Activated CD4-positive, alpha-beta T cell treated with anti-CD3 and anti-CD28 coated beads for 36 hours (primary cell): ENCODE measurements at regions not wholly inside any gene's neighbourhood (a gene's known extent, or its start where the extent isn't known, plus 50 kb on each side); places are given as distances from the start of the nearest gene placed in this dataset.

Source experiments
- ATAC-seq: fragments of 200-7000 bp; cut with Tn5 transposase; one replicate; pipeline ENCODE4 v1.10.0; 2021; ENCODE audit warnings: mild to moderate bottlenecking, moderate library complexity
- CTCF ChIA-PET: fragments of 350-600 bp; sonication (Branson Sonifier 250); formaldehyde crosslinking; loops from one replicate; lab custom pipeline; 2021; ENCODE audit warnings: antibody characterized with exemption; lab: Charles Lee
- POLR2A ChIA-PET: fragments of 350-600 bp; sonication (Branson Sonifier 250); formaldehyde crosslinking; loops from one replicate; lab custom pipeline; 2021; ENCODE audit warnings: antibody characterized with exemption, inconsistent platforms; lab: Charles Lee
- DNase-seq: peaks from one replicate; pipeline ENCODE4 v3.0.0-alpha.2; 2020
- H3K27ac Mint-ChIP-seq: one replicate; pipeline ENCODE4 v1.8.0; 2021; ENCODE audit warnings: mixed read lengths
- H3K27me3 Mint-ChIP-seq: one replicate; pipeline ENCODE4 v1.8.0; 2021; ENCODE audit warnings: mixed read lengths
- H3K36me3 Mint-ChIP-seq: one replicate; pipeline ENCODE4 v1.8.0; 2021; ENCODE audit warnings: low read depth, mixed read lengths
- H3K4me1 Mint-ChIP-seq: one replicate; pipeline ENCODE4 v1.8.0; 2021; ENCODE audit warnings: mixed read lengths
- H3K4me3 Mint-ChIP-seq: one replicate; pipeline ENCODE4 v1.8.0; 2021; ENCODE audit warnings: mild to moderate bottlenecking, moderate library complexity, mixed read lengths
- H3K9me3 Mint-ChIP-seq: one replicate; pipeline ENCODE4 v1.8.0; 2021; ENCODE audit warnings: low read depth, mixed read lengths
- intact Hi-C, 2 experiments: fragments of 100-400 bp; cut with DNase I in 1 of 2; cut with micrococcal nuclease in 1 of 2; formaldehyde crosslinking; loops; one replicate each; pipeline versions ENCODE4 v1.14.2 to v1.15.1; 2022 to 2024; cut with DNase I, micrococcal nuclease

DNA sequence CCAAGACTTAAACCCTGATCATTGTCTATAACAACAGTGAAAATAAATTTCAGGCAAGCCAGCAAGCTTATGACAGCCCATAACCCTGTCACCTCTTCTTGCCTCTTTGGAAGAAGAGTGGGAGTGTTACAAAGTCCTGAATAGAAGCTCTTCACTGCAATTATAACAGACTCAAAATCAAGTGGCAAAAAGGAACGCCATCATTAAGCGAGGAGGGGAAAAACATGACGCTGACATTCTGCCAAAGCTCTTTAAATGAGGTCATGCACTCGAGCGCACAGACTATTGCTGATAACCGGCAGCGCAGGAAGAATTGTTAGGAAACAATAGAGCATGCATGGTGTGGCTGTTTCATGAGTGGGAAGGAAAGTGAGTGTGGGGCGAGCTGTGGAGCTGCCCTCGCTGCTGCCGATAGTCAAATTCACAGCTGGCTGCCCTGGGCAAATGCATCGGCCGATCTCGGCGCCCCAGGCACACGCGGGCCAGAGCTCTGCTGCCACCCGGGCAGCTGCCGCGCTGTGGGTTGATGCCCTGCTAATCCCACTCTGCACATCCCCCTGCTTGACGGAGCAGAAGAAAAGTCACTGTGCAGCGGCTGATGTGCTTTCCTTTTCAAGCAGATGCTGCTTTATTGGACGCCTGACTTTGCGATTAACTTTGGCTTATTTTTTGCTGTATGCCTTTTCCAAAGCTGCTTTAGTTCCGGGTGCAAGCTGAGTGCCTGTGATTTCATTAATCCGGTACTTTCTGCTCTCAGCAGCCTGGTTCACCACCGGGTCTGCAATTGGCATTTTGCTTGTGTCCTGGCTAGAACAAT, 102.4 kb upstream of the ST6GALNAC5 start:
- Mint-ChIP-seq H3K4me1 (no peaks in the 10 kb centered on the region), H3K36me3 (no peaks in the 10 kb centered on the region), H3K9me3 (no peaks in the 10 kb centered on the region), H3K27ac (no peak overlapping the region), H3K4me3 (no peak overlapping the region), H3K27me3 (peaks cover 14% of the 10 kb centered on the region)
- DNase-seq (no peak), ATAC-seq (no peak)
- intact Hi-C loops = no loop called here
- ChIA-PET POLR2A (no interaction called here), CTCF (no interaction called here)

DNA sequence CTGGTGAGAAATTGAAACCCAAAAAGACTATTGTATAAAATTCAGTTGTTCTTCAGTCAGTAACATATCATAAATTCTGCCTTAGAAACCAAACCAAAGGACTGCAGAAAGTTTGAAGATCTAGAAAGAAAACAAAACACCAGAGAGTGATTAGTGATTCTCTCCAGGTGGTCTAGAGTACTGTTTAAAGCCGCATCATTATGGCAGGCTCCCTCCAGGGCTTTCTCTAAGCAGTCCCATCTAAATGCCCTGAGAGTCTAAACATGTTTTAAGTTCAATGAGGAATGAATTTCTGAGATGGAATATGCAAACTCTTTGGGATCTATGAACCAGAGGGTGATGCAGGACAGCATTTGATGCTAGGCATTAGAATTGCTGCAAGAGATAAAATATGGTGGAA, 100.9 kb upstream of the ST6GALNAC5 start:
- no peak overlapping the region for H3K4me3 Mint-ChIP-seq
- intact Hi-C loops = no loop called here
- POLR2A ChIA-PET = no interaction called here
- H3K27ac Mint-ChIP-seq = no peak overlapping the region
- H3K27me3 Mint-ChIP-seq = peaks cover 14% of the 10 kb centered on the region
- DNase-seq (no peak), ATAC-seq (no peak)
- no peaks in the 10 kb centered on the region for H3K9me3 Mint-ChIP-seq
- H3K4me1 Mint-ChIP-seq = no peaks in the 10 kb centered on the region
- CTCF ChIA-PET = no interaction called here
- H3K36me3 Mint-ChIP-seq = no peaks in the 10 kb centered on the region

DNA sequence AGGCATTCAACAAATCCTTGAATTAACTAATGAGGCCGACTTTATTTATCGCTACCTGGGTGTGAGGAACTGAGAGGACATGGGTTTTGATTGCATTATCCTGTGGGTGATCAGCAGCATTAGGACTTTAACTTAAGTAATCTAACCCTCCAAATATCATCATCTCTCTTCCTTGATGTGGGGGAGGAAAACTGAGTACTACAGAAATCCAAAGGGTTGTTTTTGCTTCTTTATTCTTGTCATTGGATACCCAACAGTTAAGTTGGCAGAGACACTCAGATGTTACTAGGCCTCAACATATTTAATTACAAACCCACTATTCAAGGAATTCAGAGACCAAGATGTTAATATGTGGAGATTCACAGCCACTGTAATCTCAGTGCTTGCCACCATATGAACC, 97.4 kb upstream of the ST6GALNAC5 start:
- H3K4me3 Mint-ChIP-seq = no peak overlapping the region
- H3K27ac Mint-ChIP-seq = no peak overlapping the region
- intact Hi-C loops = no loop called here
- no peak for ATAC-seq
- no peaks in the 10 kb centered on the region for H3K4me1 Mint-ChIP-seq
- no peak for DNase-seq
- peaks cover 10% of the 10 kb centered on the region for H3K27me3 Mint-ChIP-seq
- no peaks in the 10 kb centered on the region for H3K36me3 Mint-ChIP-seq
- ChIA-PET CTCF (no interaction called here), POLR2A (no interaction called here)
- H3K9me3 Mint-ChIP-seq = no peaks in the 10 kb centered on the region

DNA sequence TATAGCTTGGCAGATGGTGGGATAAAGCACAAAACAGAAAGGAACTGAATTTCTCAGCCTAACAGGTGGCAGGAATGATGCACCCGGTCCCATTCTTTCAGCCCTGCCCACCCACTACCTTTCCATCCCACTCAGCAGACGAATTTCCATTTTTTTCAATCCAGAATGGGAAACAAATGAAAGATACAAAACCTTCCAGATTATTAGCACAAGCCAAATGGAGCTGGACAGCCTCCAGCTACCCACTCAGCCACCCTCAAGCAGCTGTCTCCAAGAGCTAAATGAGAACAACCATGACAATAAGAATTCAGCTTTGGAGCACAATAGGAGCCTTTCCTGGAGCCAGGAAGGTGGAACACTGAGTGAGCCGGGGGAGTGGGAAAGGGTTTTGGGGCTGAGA, 96.3 kb upstream of the ST6GALNAC5 start:
- POLR2A ChIA-PET = no interaction called here

DNA sequence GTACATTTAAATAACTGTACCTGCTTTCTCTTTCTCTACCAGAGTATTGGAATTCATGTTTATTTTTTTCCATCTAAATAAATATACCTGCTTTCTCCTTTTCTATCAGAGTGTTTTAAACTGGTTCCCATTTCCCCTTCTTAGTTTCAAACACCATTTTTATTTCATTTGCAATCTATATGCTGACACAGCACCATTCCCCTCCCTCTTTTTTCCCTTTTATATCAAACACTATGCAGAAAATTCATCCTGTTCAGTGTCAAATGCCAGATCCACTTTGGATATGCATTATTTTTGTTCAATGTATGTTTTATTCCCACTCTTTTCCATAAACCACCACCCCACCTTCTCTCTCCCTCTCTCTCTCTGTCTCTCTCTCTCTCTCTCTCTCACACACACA, 85.8 kb upstream of the ST6GALNAC5 start:
- H3K4me3 Mint-ChIP-seq = no peak overlapping the region

More for the DNA sequence above, 96.3 kb upstream of the ST6GALNAC5 start:
- no peak for ATAC-seq
- H3K4me3 Mint-ChIP-seq = no peak overlapping the region
- intact Hi-C loops = no loop called here
- peaks cover 10% of the 10 kb centered on the region for H3K27me3 Mint-ChIP-seq
- DNase-seq = no peak
- CTCF ChIA-PET = no interaction called here
- no peaks in the 10 kb centered on the region for H3K4me1 Mint-ChIP-seq
- H3K27ac Mint-ChIP-seq = no peak overlapping the region
- H3K36me3 Mint-ChIP-seq = no peaks in the 10 kb centered on the region
- no peaks in the 10 kb centered on the region for H3K9me3 Mint-ChIP-seq

DNA sequence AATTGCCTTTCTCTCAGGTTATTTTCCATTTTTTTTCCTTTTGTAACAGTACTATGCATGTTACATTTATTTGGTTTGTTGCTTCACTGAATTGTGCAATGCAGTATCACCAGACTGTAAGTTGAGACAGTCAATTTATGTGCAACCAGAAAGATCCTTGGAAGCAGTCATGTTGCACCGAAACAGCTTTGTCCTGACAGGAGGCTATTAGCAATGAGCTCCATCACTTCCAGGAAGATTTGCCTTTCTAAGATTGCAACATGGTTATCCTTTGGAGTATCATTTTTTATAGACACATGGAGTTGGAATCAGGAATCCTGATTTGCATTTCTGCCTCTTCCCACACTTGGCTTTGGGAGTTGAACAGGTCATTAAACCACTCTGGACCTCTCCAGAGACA, 84.5 kb upstream of the ST6GALNAC5 start:
- intact Hi-C loops = no loop called here
- Mint-ChIP-seq H3K4me3 (no peak overlapping the region), H3K27me3 (peaks cover 5% of the 10 kb centered on the region), H3K4me1 (no peaks in the 10 kb centered on the region), H3K36me3 (no peaks in the 10 kb centered on the region), H3K27ac (no peak overlapping the region), H3K9me3 (no peaks in the 10 kb centered on the region)
- no peak for ATAC-seq
- POLR2A ChIA-PET = no interaction called here
- DNase-seq = no peak
- CTCF ChIA-PET = interaction anchor here (1.7 kb wide), 1 partner anchor 11 kb away, joined by 4 read pairs; no protein-coding TSS in a partner anchor

More for the DNA sequence above, 85.8 kb upstream of the ST6GALNAC5 start:
- DNase-seq (no peak), ATAC-seq (no peak)
- Mint-ChIP-seq H3K4me1 (no peaks in the 10 kb centered on the region), H3K27me3 (peaks cover 3% of the 10 kb centered on the region), H3K9me3 (no peaks in the 10 kb centered on the region), H3K27ac (no peak overlapping the region), H3K36me3 (no peaks in the 10 kb centered on the region)
- intact Hi-C loops = no loop called here
- ChIA-PET POLR2A (no interaction called here), CTCF (interaction anchor here (0.5 kb wide), 1 partner anchor 51 kb away, joined by 3 read pairs; no protein-coding TSS in a partner anchor)

DNA sequence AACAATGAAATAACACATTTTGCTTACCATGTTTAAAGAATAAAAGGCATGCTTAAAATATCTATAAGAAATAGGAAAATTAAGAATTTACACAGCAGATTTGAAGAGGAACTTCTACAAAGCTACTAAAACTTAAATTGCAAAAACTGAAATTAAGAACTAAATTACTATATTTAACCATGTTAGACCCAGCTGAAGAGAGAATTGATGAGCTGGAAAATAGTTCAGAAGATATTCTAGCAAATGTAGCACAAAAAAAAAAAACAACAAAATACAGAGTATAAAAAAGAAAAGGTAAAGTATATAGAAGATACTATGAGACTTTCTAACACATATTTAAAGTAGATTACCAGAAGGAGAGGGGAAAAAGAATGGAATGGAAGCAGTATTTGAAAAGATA, 82.8 kb upstream of the ST6GALNAC5 start:
- Mint-ChIP-seq H3K27me3 (peaks cover 5% of the 10 kb centered on the region), H3K4me3 (no peak overlapping the region), H3K36me3 (no peaks in the 10 kb centered on the region), H3K4me1 (no peaks in the 10 kb centered on the region), H3K27ac (no peak overlapping the region), H3K9me3 (no peaks in the 10 kb centered on the region)
- no peak for ATAC-seq
- no peak for DNase-seq
- intact Hi-C loops = no loop called here
- ChIA-PET CTCF (interaction anchor here (0.6 kb wide), 1 partner anchor 241 kb away, joined by 3 read pairs; no protein-coding TSS in a partner anchor), POLR2A (no interaction called here)

DNA sequence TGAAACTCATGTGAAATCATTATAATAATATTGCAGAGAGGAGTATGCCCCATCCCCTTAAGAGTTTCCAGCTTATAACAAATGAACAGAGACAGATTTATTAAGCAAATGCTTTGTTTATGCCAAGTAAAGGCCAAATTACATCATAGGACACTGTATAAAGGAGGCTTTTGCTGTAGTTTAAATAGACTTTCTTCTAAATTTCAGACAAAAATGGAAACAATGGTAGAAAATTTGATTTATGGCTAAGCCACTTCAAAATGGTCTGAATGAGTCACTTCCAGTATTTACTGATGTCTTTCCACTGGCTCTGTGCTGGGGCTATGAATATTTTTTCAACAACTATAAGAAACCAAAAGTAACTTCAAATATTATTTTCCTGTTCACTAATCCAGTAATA, 81.1 kb upstream of the ST6GALNAC5 start:
- Mint-ChIP-seq H3K9me3 (no peaks in the 10 kb centered on the region), H3K4me1 (no peaks in the 10 kb centered on the region), H3K27me3 (peaks cover 5% of the 10 kb centered on the region), H3K27ac (no peak overlapping the region), H3K4me3 (no peak overlapping the region), H3K36me3 (no peaks in the 10 kb centered on the region)
- CTCF ChIA-PET = no interaction called here
- no peak for DNase-seq
- no peak for ATAC-seq
- POLR2A ChIA-PET = no interaction called here
- intact Hi-C loops = no loop called here

DNA sequence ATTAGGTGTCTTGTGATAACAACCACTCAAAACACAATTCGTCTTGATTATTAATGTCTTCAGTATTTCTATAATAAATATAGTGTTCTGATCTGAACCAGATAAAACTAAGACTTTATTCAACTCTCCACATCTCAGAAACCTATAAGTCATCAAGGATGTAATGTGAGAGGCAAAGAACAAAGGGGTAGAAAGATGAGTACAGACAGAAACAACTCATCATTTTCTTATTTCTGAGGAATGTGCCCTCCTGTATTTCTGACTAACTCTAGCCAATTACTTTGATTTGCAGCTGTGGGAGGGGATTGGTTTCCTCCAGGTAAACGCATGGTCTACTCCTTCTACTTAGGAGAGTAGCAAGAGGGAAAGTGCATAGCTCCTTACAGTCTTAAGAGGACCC, 73.7 kb upstream of the ST6GALNAC5 start:
- H3K9me3 Mint-ChIP-seq = no peaks in the 10 kb centered on the region
- intact Hi-C loops = no loop called here
- no peak overlapping the region for H3K27ac Mint-ChIP-seq
- H3K27me3 Mint-ChIP-seq = peaks cover 6% of the 10 kb centered on the region
- POLR2A ChIA-PET = no interaction called here
- ATAC-seq (no peak), DNase-seq (no peak)
- CTCF ChIA-PET = no interaction called here
- no peaks in the 10 kb centered on the region for H3K36me3 Mint-ChIP-seq
- no peak overlapping the region for H3K4me3 Mint-ChIP-seq
- no peaks in the 10 kb centered on the region for H3K4me1 Mint-ChIP-seq

DNA sequence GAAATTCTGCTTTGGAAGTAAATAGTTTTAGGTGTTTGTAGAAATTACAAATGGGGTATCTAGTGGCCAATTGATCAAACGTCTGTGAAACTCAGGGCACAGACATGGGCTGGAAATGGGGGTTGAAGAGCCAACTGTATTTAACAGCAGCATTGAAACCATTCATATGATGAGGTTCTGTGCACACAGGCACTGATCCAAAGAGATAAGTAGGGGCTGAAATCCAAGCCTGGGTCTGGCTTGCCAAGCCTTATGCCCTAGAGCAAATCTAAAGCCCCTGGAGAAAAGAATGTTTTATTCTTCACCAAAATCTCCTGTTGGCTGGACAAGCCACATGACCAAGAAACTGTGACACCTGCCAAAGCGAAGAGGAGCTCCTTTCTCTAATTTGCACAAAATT, 67.6 kb upstream of the ST6GALNAC5 start:
- ChIA-PET CTCF (no interaction called here), POLR2A (no interaction called here)
- Mint-ChIP-seq H3K4me1 (no peaks in the 10 kb centered on the region), H3K9me3 (no peaks in the 10 kb centered on the region), H3K27ac (no peak overlapping the region), H3K4me3 (no peak overlapping the region), H3K27me3 (no peaks in the 10 kb centered on the region), H3K36me3 (no peaks in the 10 kb centered on the region)
- no peak for ATAC-seq
- intact Hi-C loops = no loop called here
- no peak for DNase-seq

DNA sequence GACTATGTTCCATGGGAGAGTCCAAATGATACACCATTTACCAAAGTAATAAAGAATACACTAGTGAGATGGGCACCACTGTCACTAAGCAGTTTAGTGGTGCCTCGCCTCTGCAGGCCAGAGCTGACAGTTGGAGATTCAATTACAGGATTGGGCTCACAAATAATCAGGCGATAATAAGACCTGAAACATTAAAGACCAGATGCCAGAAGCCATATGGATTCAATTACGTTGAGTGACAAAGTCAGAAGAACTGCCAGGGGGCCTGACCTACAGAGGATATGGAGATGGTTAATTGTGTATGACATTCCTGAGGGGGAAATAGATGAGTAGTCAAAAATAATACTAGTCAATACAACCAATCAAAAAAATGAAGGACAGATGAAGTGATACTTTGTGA, 65.2 kb upstream of the ST6GALNAC5 start:
- POLR2A ChIA-PET = no interaction called here
- H3K36me3 Mint-ChIP-seq = no peaks in the 10 kb centered on the region
- no peak for ATAC-seq
- no peaks in the 10 kb centered on the region for H3K4me1 Mint-ChIP-seq
- no peak for DNase-seq
- intact Hi-C loops = no loop called here
- no peaks in the 10 kb centered on the region for H3K27me3 Mint-ChIP-seq
- no peak overlapping the region for H3K27ac Mint-ChIP-seq
- no peak overlapping the region for H3K4me3 Mint-ChIP-seq
- CTCF ChIA-PET = no interaction called here
- no peaks in the 10 kb centered on the region for H3K9me3 Mint-ChIP-seq

DNA sequence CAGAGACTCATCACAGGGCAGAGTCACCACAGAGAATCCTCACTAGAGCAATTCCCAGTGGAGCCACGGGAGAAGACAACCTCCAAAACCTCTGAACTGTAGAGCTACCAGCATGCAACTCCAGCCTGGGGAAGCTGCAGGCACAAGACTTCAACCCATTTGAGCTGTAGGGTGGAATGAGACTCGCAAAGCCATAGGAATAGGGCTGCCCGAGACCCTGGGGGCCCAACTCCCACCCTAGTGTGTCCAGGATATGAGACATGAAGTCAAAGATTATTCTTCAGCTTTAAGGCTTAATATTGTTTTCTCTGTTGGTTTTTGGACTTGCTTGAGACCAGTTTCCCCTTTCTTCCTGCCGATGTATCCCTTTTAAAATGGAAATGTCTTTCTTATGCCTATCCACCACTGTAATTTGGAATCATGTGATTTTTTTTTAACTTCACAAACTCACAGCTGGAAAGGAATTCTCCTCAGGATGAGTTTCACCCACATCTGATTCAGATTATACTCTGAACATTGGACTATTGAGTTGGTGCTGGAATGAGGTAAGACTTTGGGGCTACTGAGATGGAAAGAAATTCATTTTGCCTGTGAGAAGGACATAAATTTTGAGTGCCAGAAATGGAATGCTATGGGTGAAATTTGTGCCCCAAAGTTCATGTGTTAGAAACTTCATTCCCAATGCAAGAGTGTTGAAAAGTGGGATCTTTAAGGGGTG, 59.6 kb upstream of the ST6GALNAC5 start:
- DNase-seq = no peak
- no peak overlapping the region for H3K27ac Mint-ChIP-seq
- ATAC-seq = no peak
- peaks cover 3% of the 10 kb centered on the region for H3K27me3 Mint-ChIP-seq
- no peaks in the 10 kb centered on the region for H3K9me3 Mint-ChIP-seq
- POLR2A ChIA-PET = no interaction called here
- intact Hi-C loops = no loop called here
- no peaks in the 10 kb centered on the region for H3K36me3 Mint-ChIP-seq
- no peak overlapping the region for H3K4me3 Mint-ChIP-seq
- H3K4me1 Mint-ChIP-seq = no peaks in the 10 kb centered on the region
- CTCF ChIA-PET = no interaction called here
